ENCODE measurements at regions not wholly inside any gene's neighbourhood (a gene's known extent, or its start where the extent isn't known, plus 50 kb on each side); places are given as distances from the start of the nearest gene placed in this dataset.

GRCh38 chrX:84611843-84612636, 109.8 kb upstream of the HDX start:
- intact Hi-C loops (cut with micrococcal nuclease): no loop called here
- no peak overlapping the region for H3K4me3 ChIP-seq
- TF ChIP-seq CTCF (IDR thresholded peaks at IDR 0.05; ENCODE audit: borderline replicate concordance): no peak

GRCh38 chrX:84634201-84634782, 132.0 kb upstream of the HDX start:
- Histone ChIP-seq H3K4me1 (no peaks in the 10 kb centered on the region), H3K27ac (replicated peaks) (no peak overlapping the region), H3K27me3 (ENCODE audit: low read depth) (no peaks in the 10 kb centered on the region), H3K4me3 (no peak overlapping the region), H3K36me3 (no peaks in the 10 kb centered on the region), H3K9me3 (replicated peaks) (no peaks in the 10 kb centered on the region)
- intact Hi-C loops (cut with micrococcal nuclease): no loop called here
- DNase-seq: no peak
- no peak for TF ChIP-seq CTCF (IDR thresholded peaks at IDR 0.05; ENCODE audit: borderline replicate concordance)

More at GRCh38 chrX:84611843-84612636, 109.8 kb upstream of the HDX start:
- no peaks in the 10 kb centered on the region for H3K4me1 ChIP-seq
- no peak overlapping the region for H3K27ac ChIP-seq (replicated peaks)
- no peaks in the 10 kb centered on the region for H3K27me3 ChIP-seq (ENCODE audit: low read depth)
- no peaks in the 10 kb centered on the region for H3K36me3 ChIP-seq
- no peaks in the 10 kb centered on the region for H3K9me3 ChIP-seq (replicated peaks)
- no peak for DNase-seq

- intact Hi-C loops (cut with micrococcal nuclease): no loop called here
- Histone ChIP-seq H3K36me3 (no peaks in the 10 kb centered on the region), H3K27me3 (ENCODE audit: low read depth) (no peaks in the 10 kb centered on the region), H3K27ac (replicated peaks) (no peak overlapping the region), H3K4me1 (no peaks in the 10 kb centered on the region), H3K4me3 (no peak overlapping the region), H3K9me3 (replicated peaks) (no peaks in the 10 kb centered on the region)
- DNase-seq: no peak
- TF ChIP-seq CTCF (IDR thresholded peaks at IDR 0.05; ENCODE audit: borderline replicate concordance): no peak
These were observed 163.8 kb upstream of the HDX start for GRCh38 chrX:84666086-84666485.

GRCh38 chrX:84690228-84690627, 188.0 kb upstream of the HDX start:
- no peaks in the 10 kb centered on the region for H3K36me3 ChIP-seq
- intact Hi-C loops (cut with micrococcal nuclease): no loop called here
- no peaks in the 10 kb centered on the region for H3K27me3 ChIP-seq (ENCODE audit: low read depth)
- H3K4me1 ChIP-seq: no peaks in the 10 kb centered on the region
- H3K4me3 ChIP-seq: no peak overlapping the region
- no peak for DNase-seq
- TF ChIP-seq CTCF (IDR thresholded peaks at IDR 0.05; ENCODE audit: borderline replicate concordance): no peak
- no peaks in the 10 kb centered on the region for H3K9me3 ChIP-seq (replicated peaks)
- H3K27ac ChIP-seq (replicated peaks): no peak overlapping the region

- H3K4me1 ChIP-seq: no peaks in the 10 kb centered on the region
- no peak overlapping the region for H3K27ac ChIP-seq (replicated peaks)
- H3K9me3 ChIP-seq (replicated peaks): no peaks in the 10 kb centered on the region
- H3K4me3 ChIP-seq: no peak overlapping the region
- TF ChIP-seq CTCF (IDR thresholded peaks at IDR 0.05; ENCODE audit: borderline replicate concordance): no peak
- no peaks in the 10 kb centered on the region for H3K36me3 ChIP-seq
- intact Hi-C loops (cut with micrococcal nuclease): no loop called here
- H3K27me3 ChIP-seq (ENCODE audit: low read depth): no peaks in the 10 kb centered on the region
- DNase-seq: no peak
These were observed 207.7 kb upstream of the HDX start for GRCh38 chrX:84709987-84710386.
